ENCODE measurements at regions not wholly inside any gene's neighbourhood (a gene's known extent, or its start where the extent isn't known, plus 50 kb on each side); places are given as distances from the start of the nearest gene placed in this dataset.

DNA sequence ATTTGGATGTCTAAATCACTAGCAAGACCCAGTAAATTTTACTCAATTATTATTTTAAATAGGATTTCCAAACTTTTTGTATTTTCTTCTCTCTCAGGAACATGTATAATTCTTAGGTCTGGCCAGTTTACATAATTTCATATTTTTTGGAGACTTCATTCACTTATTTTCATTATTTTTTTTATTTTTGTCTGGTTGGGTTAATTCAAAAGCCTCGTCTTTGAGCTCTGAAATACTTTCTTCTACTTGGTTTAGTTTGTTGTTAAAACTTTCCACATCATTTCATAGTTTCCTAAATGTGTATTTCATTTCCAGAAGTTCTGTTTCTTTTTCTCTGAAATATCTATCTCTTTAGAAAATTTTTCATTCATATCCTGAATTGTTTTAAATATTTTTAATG is 322.9 kb upstream of the SPRY2 start:
- H3K9ac ChIP-seq: no peak overlapping the region
- no peak overlapping the region for H3K4me2 ChIP-seq
- H3K4me1 ChIP-seq (ENCODE audit: low read depth, poor library complexity, severe bottlenecking): no peaks in the 10 kb centered on the region
- no peaks in the 10 kb centered on the region for H3K79me2 ChIP-seq (ENCODE audit: insufficient read depth, low read depth)
- H3K4me3 ChIP-seq (IDR thresholded peaks at IDR 0.05; ENCODE audit: insufficient read depth, low read depth, low read length): no peak overlapping the region
- no peak overlapping the region for H3K27ac ChIP-seq
- no peaks in the 10 kb centered on the region for H4K20me1 ChIP-seq (ENCODE audit: insufficient read depth)
- no peaks in the 10 kb centered on the region for H3K36me3 ChIP-seq (ENCODE audit: insufficient read depth)
- TF ChIP-seq, protein P1, sequence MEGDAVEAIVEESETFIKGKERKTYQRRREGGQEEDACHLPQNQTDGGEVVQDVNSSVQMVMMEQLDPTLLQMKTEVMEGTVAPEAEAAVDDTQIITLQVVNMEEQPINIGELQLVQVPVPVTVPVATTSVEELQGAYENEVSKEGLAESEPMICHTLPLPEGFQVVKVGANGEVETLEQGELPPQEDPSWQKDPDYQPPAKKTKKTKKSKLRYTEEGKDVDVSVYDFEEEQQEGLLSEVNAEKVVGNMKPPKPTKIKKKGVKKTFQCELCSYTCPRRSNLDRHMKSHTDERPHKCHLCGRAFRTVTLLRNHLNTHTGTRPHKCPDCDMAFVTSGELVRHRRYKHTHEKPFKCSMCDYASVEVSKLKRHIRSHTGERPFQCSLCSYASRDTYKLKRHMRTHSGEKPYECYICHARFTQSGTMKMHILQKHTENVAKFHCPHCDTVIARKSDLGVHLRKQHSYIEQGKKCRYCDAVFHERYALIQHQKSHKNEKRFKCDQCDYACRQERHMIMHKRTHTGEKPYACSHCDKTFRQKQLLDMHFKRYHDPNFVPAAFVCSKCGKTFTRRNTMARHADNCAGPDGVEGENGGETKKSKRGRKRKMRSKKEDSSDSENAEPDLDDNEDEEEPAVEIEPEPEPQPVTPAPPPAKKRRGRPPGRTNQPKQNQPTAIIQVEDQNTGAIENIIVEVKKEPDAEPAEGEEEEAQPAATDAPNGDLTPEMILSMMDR (conservative IDR thresholded peaks at IDR 0.05; ENCODE audit: low read depth, low read length): no peak
- no peak overlapping the region for H2AFZ ChIP-seq (ENCODE audit: low read depth)
- H3K27me3 ChIP-seq (ENCODE audit: insufficient read depth, low read depth): no peaks in the 10 kb centered on the region

DNA sequence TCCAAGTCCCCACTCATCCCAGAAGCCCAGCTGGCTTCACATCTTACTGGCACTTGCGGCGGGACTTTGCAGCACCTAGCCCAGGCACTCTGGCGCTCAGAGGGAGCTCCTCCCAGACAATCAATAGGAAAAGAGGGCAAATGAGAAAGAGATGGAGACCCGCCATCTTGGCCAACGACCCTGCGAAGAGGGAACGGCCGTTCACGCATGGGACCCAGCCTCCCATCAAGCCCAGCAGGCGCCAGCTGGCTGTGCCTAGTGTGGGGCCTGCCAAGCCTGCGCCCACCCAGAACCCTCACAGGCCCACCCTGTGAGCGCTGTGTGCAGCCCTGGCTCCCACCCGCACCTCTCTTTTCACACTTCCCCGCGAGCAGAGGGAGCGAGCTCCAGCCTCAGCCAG is 317.8 kb upstream of the SPRY2 start:
- H2AFZ ChIP-seq (ENCODE audit: low read depth): no peak overlapping the region
- H3K79me2 ChIP-seq (ENCODE audit: insufficient read depth, low read depth): no peaks in the 10 kb centered on the region
- H3K4me3 ChIP-seq (IDR thresholded peaks at IDR 0.05; ENCODE audit: insufficient read depth, low read depth, low read length): no peak overlapping the region
- no peaks in the 10 kb centered on the region for H3K27me3 ChIP-seq (ENCODE audit: insufficient read depth, low read depth)
- no peaks in the 10 kb centered on the region for H3K36me3 ChIP-seq (ENCODE audit: insufficient read depth)
- H3K9ac ChIP-seq: no peak overlapping the region
- H3K4me2 ChIP-seq: no peak overlapping the region
- TF ChIP-seq, protein P1 (conservative IDR thresholded peaks at IDR 0.05; ENCODE audit: low read depth, low read length): no peak
- no peaks in the 10 kb centered on the region for H3K4me1 ChIP-seq (ENCODE audit: low read depth, poor library complexity, severe bottlenecking)
- no peak overlapping the region for H3K27ac ChIP-seq
- no peaks in the 10 kb centered on the region for H4K20me1 ChIP-seq (ENCODE audit: insufficient read depth)

DNA sequence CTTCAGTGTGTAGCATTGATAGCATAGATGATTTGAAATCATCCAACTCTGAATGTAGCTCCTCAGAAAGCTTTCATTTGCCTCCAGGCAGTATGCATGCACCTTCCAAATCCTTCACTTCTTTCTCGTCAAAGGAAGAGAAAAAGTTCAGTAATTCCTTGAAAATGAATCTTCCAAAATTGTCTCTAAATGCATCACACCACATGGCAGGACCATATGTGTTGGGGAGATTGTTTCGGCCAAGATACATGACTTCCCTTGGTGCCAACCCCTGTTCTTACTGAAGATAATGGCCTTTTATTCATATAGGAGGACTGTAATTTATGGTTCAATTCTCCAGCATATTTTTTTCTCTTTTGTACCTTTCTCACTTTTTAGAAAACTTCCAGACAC is 315.6 kb upstream of the SPRY2 start:
- H3K27ac ChIP-seq: no peak overlapping the region
- H3K79me2 ChIP-seq (ENCODE audit: insufficient read depth, low read depth): no peaks in the 10 kb centered on the region
- TF ChIP-seq, protein P1 (conservative IDR thresholded peaks at IDR 0.05; ENCODE audit: low read depth, low read length): no peak
- no peaks in the 10 kb centered on the region for H4K20me1 ChIP-seq (ENCODE audit: insufficient read depth)
- no peak overlapping the region for H3K9ac ChIP-seq
- no peak overlapping the region for H3K4me3 ChIP-seq (IDR thresholded peaks at IDR 0.05; ENCODE audit: insufficient read depth, low read depth, low read length)
- no peak overlapping the region for H3K4me2 ChIP-seq
- no peak overlapping the region for H2AFZ ChIP-seq (ENCODE audit: low read depth)
- H3K27me3 ChIP-seq (ENCODE audit: insufficient read depth, low read depth): no peaks in the 10 kb centered on the region
- H3K4me1 ChIP-seq (ENCODE audit: low read depth, poor library complexity, severe bottlenecking): no peaks in the 10 kb centered on the region
- H3K36me3 ChIP-seq (ENCODE audit: insufficient read depth): no peaks in the 10 kb centered on the region

DNA sequence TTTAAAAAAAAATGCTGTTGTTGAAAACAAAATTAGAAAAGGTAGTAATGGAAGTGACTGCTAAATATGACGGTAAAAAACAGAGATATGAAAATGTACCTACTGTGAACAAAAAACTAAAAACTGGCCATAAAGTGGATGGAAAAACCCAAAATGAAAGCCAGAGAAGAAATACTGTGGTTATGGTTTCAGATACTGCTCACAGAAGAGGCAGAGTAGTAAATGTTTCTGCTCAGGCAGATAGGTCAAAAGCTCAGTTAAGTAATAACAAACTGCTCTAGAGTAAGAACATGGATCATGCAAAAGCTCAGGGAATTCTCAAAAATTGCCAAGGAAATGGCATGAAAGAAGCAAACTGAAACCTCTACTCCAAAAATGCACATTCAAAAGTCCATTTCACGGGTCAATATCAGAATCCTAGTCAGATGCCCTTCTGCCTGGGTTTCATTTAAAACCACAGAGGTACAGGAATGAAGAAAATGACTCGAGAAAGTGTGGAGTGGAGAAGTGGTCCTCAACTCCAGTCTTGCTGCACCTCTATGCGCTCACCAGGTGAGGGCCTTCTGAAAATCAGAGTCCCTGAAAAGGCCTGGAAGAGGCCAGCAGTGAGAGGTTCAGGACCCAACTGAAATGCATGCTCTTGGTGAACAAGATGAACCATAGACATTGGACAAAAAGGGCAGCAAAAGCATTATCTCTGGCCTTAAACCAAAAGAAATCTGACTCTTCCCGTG is 315.0 kb upstream of the SPRY2 start:
- Histone ChIP-seq H4K20me1 (ENCODE audit: insufficient read depth) (no peaks in the 10 kb centered on the region), H3K27ac (no peak overlapping the region), H3K4me1 (ENCODE audit: low read depth, poor library complexity, severe bottlenecking) (no peaks in the 10 kb centered on the region), H3K79me2 (ENCODE audit: insufficient read depth, low read depth) (no peaks in the 10 kb centered on the region), H3K9ac (no peak overlapping the region), H2AFZ (ENCODE audit: low read depth) (no peak overlapping the region), H3K36me3 (ENCODE audit: insufficient read depth) (no peaks in the 10 kb centered on the region), H3K27me3 (ENCODE audit: insufficient read depth, low read depth) (no peaks in the 10 kb centered on the region), H3K4me3 (IDR thresholded peaks at IDR 0.05; ENCODE audit: insufficient read depth, low read depth, low read length) (no peak overlapping the region), H3K4me2 (no peak overlapping the region)
- TF ChIP-seq, protein P1 (conservative IDR thresholded peaks at IDR 0.05; ENCODE audit: low read depth, low read length): no peak

All from KMS-11 (cell line).